GM18873 (cell line): ENCODE measurements at regions not wholly inside any gene's neighbourhood (a gene's known extent, or its start where the extent isn't known, plus 50 kb on each side); places are given as distances from the start of the nearest gene placed in this dataset.

Experiments used
- ATAC-seq: cut with Tn5 transposase; IDR thresholded peaks from one replicate; pipeline ENCODE4 v1.9.1; 2021; ENCODE audit warnings: mild to moderate bottlenecking, moderate library complexity, moderate number of reproducible peaks; ENCODE audit not compliant: unreplicated experiment, low FRiP score

- ATAC-seq, result no peak
These were observed 306.7 kb downstream of the EPB41L4A start for GRCh38 chr5:112112346-112112745.

DNA sequence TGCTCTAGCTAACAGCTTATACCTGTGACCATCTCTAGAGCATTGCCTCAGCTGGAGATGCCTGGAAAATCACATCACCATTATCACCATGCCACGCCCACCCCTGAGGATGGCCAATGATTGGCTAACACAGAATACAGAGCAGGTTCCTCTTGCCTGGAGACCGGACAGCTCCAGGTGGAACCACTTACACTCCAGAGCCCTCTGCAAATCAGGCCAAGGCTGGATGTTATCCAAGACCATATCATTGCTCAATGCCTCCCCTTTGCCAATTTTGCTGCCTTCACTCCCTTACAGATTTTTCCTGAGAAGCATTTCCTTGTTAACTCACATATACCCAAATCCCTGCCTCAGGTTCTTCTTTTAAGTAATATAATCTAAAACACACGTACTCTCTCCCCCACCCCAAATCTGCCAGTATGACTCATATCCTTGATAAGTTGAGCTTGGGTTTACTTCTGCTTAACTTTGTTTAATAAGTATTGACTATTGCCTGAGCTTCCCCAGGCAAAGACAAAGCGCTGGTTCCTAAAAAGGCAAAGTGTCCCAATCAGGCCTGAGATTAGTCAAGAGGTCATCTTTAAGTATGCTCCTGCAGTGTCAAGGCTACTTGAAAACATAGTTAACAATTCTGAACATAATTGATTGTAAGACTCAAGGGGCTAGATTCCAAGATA, 309.6 kb downstream of the EPB41L4A start:
- ATAC-seq, result no peak

- ATAC-seq, result no peak
These were observed 312.2 kb downstream of the EPB41L4A start for GRCh38 chr5:112106878-112107277.

DNA sequence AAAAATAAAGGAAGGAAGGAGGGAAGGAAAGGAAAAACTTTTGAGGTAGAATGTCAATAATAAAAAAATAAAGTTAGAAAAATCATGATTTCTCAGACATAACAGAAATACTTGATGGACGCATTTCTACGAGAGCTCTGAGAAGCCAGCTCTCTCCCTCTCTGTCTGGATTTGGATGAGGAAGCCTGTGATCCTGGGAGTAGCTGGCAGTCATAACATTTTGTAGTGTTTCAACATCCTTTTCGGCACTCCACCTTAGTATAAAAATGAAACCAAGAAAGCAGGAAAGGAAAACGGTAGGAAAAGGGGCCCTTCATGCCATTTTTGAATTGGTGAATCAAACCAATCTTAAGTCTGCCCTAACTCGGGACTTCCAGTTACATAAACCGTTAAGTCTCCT, 321.3 kb downstream of the EPB41L4A start:
- ATAC-seq, result no peak

GRCh38 chr5:112087222-112087621, 330.2 kb upstream of the NREP start:
- no peak for ATAC-seq

GRCh38 chr5:112086740-112087139, 329.7 kb upstream of the NREP start:
- no peak for ATAC-seq

- ATAC-seq, result no peak
These were observed 327.2 kb upstream of the NREP start for GRCh38 chr5:112084149-112084548.

- no peak for ATAC-seq
These were observed 326.6 kb upstream of the NREP start for GRCh38 chr5:112083623-112084022.

- ATAC-seq, result peak; percentile 80
These were observed 320.2 kb upstream of the NREP start for GRCh38 chr5:112077180-112077579.

- ATAC-seq, result no peak
These were observed 313.0 kb upstream of the NREP start for GRCh38 chr5:112070022-112070421.

DNA sequence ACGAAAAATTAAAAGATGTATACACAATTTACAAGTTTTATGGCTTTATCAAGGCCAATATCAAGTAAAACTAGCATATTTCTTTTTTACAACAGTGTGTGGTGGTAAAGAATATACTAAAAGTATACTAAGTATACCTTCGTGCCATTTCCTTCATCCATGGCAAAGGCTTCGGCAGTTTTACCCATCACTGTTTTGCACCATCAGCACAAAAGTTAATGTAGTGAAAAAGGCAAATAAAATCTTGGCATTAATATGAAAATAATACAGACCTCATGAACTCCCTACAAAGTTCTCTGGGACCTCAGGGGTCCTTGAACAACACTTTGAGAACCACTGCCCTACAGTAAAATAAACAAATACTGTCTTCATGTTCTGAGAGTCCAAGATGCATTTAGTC, 312.3 kb upstream of the NREP start:
- no peak for ATAC-seq

DNA sequence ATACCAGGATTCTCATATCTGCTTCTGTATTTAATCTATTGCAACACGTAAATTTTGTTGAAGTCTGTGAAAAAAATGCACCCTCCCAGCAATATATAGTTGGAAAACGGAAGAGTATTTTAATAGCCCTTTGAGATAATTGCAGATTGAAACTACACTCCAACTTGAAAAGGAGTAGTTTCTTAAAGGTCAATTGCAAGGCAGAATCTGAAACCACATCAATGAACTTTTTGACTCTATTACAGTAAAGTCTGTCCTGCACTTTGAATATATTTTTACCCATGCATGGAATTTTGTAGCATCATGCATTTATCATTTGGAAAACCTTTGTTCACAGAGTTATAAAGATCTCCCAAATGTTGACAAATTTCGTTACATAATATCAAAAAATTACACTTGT, 311.6 kb upstream of the NREP start:
- no peak for ATAC-seq

- no peak for ATAC-seq
These were observed 308.8 kb upstream of the NREP start for GRCh38 chr5:112065781-112066180.

GRCh38 chr5:112064956-112065355, 308.0 kb upstream of the NREP start:
- ATAC-seq, result no peak

GRCh38 chr5:112064271-112064701, 307.3 kb upstream of the NREP start:
- ATAC-seq, result no peak

DNA sequence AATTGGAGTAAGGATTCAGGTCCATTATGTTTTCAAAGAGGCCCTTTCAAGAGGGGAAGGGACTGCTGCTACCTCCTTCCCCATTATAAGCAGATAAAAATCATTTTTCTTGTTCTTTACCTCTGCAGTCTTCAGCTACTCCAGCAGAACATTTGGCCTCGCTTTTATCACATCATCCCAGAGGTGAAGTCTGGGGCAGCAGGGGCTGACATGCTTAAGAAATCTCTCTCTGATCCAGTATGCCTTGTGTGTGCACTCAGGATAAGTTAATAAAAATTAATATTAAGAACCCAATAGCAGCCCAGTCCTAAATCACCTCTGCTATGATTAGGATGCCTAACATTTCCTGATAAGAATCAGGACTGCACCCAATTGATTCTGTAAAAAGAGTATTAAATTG, 306.9 kb upstream of the NREP start:
- ATAC-seq, result no peak

DNA sequence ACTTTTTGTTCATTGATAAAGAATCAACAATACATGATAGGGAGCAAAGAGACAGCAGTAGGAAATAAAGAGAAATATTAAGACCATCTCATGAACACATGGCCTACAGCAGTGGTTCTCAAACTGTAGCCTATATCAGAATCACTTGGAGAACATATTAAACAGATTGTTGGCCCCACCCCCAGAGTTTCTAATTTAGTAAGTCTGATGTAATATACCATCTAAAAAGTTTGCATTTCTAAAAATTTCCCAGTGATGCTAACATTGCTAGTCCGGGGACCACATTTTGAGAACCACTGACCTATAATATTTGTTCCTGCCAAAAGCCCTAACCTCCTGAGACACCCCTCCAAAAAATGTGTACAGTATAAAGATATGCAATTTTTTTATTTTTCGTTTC, 306.2 kb upstream of the NREP start:
- no peak for ATAC-seq

DNA sequence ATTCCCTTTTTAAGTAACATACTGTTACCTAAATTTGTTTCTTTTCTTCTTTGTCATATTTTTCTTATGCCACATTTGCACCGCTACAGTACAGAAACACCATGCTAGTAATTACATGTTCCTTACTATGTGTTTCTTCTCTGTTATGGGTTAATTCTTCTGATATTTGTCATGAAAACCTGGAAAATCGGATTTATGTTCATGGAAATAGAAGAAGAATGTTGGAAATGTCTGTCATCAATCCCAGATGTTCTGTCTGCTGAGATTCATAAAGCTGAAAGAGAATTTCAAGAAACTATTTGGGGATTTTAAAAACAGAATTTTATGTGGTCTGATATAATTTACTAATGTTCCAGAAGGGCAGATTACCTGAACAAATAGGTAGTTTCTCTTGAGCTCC, 305.2 kb upstream of the NREP start:
- ATAC-seq, result no peak

DNA sequence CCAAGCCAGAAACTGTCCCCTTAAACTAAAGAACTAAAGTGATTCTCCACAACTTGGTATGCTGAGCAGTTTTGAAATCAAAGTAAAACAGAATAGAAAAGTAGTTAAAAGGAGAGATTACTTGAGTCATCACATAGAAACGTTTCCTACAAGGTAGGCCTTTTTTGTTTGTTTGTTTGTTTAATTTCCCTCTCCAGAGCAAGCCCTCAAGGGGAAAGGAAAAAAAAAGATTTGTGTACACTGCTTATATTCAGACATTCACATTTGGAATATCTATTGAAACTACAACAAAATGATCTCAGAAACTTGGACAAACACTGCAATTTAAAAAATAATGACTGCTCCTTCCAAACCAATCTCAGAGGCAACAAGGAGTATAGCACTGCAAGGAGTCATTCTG, 304.7 kb upstream of the NREP start:
- ATAC-seq, result no peak

DNA sequence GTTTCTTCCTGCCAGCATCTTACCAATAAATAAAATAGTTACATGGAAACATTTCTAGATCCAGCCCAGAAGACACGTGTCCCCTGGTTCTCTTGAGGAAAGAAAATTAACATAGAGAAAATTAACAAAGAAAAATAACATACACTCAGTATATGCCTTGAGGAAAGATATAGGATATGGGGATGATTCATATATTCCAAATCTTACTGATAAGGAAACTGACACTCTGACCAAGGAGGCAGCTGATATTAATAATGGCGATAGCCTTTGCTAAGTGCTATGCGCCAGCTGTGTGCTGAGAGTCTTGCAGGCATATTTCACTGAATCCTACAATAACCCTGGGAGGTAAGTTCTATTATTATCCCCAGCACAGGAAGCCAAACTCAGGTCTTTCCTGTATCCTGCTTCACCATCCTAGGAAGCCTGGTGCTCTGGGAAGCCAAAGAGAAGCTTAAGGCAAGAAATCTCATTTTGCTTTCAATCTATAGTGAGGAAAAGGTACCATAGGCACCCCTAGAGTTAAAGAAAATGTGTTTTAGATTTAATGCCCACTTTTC, 302.7 kb upstream of the NREP start:
- ATAC-seq, result no peak

- no peak for ATAC-seq
These were observed 292.7 kb upstream of the NREP start for GRCh38 chr5:112049738-112050137.

GRCh38 chr5:112036206-112036605, 279.2 kb upstream of the NREP start:
- ATAC-seq, result no peak
